Ishikawa (cell line): ENCODE measurements at regions not wholly inside any gene's neighbourhood (a gene's known extent, or its start where the extent isn't known, plus 50 kb on each side); places are given as distances from the start of the nearest gene placed in this dataset.

Source experiments
- CEBPB ChIP-seq: IDR thresholded peaks from 2 replicates; pipeline ENCODE4 v1.6.1; 2012
- CREB1 ChIP-seq: IDR thresholded peaks from 2 replicates; pipeline ENCODE4 v1.6.1; 2012; ENCODE audit warnings: low read depth
- EGR1 ChIP-seq: IDR thresholded peaks from 2 replicates; pipeline ENCODE4 v1.6.1; 2012
- EP300 ChIP-seq: IDR thresholded peaks from 2 replicates; pipeline ENCODE4 v1.6.1; 2012; ENCODE audit warnings: borderline replicate concordance
- NFIC ChIP-seq: IDR thresholded peaks from 2 replicates; pipeline ENCODE4 v1.6.1; 2012
- RAD21 ChIP-seq: IDR thresholded peaks from 2 replicates; pipeline ENCODE4 v1.6.1; 2012; ENCODE audit warnings: low read depth
- TAF1 ChIP-seq: IDR thresholded peaks from 2 replicates; pipeline ENCODE4 v1.6.1; 2012; ENCODE audit warnings: low read depth, mild to moderate bottlenecking
- TCF12 ChIP-seq: IDR thresholded peaks from 2 replicates; pipeline ENCODE4 v1.6.1; 2012; ENCODE audit warnings: low read depth
- YY1 ChIP-seq: IDR thresholded peaks from 2 replicates; pipeline ENCODE4 v1.6.1; 2012; ENCODE audit warnings: low read depth
- TF ChIP-seq, protein P1 (sequence below): IDR thresholded peaks from 2 replicates; pipeline ENCODE4 v1.6.1; 2012; ENCODE audit warnings: low read depth, mild to moderate bottlenecking

DNA sequence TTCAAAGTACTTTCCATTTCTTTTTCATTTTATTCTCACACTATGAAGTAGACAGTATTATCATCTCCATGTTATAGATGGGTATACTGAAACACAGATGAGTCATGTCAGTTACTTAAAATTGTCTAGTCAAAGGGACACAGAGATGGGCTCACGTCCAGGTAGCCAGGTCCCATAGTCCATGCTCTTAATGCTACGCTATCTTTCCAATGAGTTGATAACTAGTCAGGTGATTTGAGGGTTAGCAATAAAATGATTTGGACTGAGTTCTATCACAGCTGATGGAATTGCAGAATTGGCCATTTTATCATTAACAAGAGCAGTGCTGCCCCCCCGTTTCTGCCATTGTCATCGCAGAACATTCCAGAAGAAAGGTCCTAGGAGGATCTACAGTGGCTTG, 318.9 kb downstream of the DLEU7 start:
- TF ChIP-seq YY1 (no peak), EP300 (no peak), CREB1 (no peak), NFIC (no peak), EGR1 (no peak), TCF12 (no peak), CEBPB (no peak), TAF1 (no peak), RAD21 (no peak)
- TF ChIP-seq, protein P1, sequence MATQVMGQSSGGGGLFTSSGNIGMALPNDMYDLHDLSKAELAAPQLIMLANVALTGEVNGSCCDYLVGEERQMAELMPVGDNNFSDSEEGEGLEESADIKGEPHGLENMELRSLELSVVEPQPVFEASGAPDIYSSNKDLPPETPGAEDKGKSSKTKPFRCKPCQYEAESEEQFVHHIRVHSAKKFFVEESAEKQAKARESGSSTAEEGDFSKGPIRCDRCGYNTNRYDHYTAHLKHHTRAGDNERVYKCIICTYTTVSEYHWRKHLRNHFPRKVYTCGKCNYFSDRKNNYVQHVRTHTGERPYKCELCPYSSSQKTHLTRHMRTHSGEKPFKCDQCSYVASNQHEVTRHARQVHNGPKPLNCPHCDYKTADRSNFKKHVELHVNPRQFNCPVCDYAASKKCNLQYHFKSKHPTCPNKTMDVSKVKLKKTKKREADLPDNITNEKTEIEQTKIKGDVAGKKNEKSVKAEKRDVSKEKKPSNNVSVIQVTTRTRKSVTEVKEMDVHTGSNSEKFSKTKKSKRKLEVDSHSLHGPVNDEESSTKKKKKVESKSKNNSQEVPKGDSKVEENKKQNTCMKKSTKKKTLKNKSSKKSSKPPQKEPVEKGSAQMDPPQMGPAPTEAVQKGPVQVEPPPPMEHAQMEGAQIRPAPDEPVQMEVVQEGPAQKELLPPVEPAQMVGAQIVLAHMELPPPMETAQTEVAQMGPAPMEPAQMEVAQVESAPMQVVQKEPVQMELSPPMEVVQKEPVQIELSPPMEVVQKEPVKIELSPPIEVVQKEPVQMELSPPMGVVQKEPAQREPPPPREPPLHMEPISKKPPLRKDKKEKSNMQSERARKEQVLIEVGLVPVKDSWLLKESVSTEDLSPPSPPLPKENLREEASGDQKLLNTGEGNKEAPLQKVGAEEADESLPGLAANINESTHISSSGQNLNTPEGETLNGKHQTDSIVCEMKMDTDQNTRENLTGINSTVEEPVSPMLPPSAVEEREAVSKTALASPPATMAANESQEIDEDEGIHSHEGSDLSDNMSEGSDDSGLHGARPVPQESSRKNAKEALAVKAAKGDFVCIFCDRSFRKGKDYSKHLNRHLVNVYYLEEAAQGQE, result no peak
